Activated T-cell treated with anti-CD3 and anti-CD28 coated beads for 4 hours (primary cell): ENCODE measurements at regions not wholly inside any gene's neighbourhood (a gene's known extent, or its start where the extent isn't known, plus 50 kb on each side); places are given as distances from the start of the nearest gene placed in this dataset.

Experiments
- DNase-seq: peaks from one replicate; pipeline ENCODE4 v3.0.0-alpha.2; 2020

GRCh38 chr3:83076041-83076440 lies 1314.6 kb upstream of the GBE1 start:
- no peak for DNase-seq

GRCh38 chr3:83074485-83074884 lies 1313.0 kb upstream of the GBE1 start:
- no peak for DNase-seq

GRCh38 chr3:83065851-83066460 lies 1304.5 kb upstream of the GBE1 start:
- no peak for DNase-seq

GRCh38 chr3:83063446-83063845 lies 1302.0 kb upstream of the GBE1 start:
- DNase-seq, result no peak

- no peak for DNase-seq
Measured at GRCh38 chr3:83048556-83048955, 1287.1 kb upstream of the GBE1 start.

GRCh38 chr3:83039422-83039821 lies 1278.0 kb upstream of the GBE1 start:
- no peak for DNase-seq

- no peak for DNase-seq
Measured at GRCh38 chr3:83035704-83036010, 1274.2 kb upstream of the GBE1 start.

- no peak for DNase-seq
Measured at GRCh38 chr3:83034806-83035703, 1273.6 kb upstream of the GBE1 start.

- no peak for DNase-seq
Measured at GRCh38 chr3:83033133-83033532, 1271.7 kb upstream of the GBE1 start.

- DNase-seq, result no peak
Measured at GRCh38 chr3:83023086-83023485, 1261.6 kb upstream of the GBE1 start.

- DNase-seq, result no peak
Measured at GRCh38 chr3:83011481-83011880, 1250.0 kb upstream of the GBE1 start.

- no peak for DNase-seq
Measured at GRCh38 chr3:83003917-83004316, 1242.5 kb upstream of the GBE1 start.

- no peak for DNase-seq
Measured at GRCh38 chr3:83002869-83003445, 1241.5 kb upstream of the GBE1 start.

- no peak for DNase-seq
Measured at GRCh38 chr3:82999777-83000176, 1238.3 kb upstream of the GBE1 start.

- DNase-seq, result no peak
Measured at GRCh38 chr3:82978368-82978767, 1216.9 kb upstream of the GBE1 start.

GRCh38 chr3:82977871-82978270 lies 1216.4 kb upstream of the GBE1 start:
- DNase-seq, result no peak

- no peak for DNase-seq
Measured at GRCh38 chr3:82973791-82974190, 1212.3 kb upstream of the GBE1 start.

- no peak for DNase-seq
Measured at GRCh38 chr3:82960379-82960778, 1198.9 kb upstream of the GBE1 start.

GRCh38 chr3:82957696-82958095 lies 1196.3 kb upstream of the GBE1 start:
- DNase-seq, result no peak

- no peak for DNase-seq
Measured at GRCh38 chr3:82957079-82957478, 1195.6 kb upstream of the GBE1 start.

- no peak for DNase-seq
Measured at GRCh38 chr3:82954486-82954885, 1193.0 kb upstream of the GBE1 start.

- DNase-seq, result no peak
Measured at GRCh38 chr3:82942041-82942440, 1180.6 kb upstream of the GBE1 start.

- DNase-seq, result no peak
Measured at GRCh38 chr3:82940124-82940523, 1178.7 kb upstream of the GBE1 start.

GRCh38 chr3:82939491-82940097 lies 1178.1 kb upstream of the GBE1 start:
- DNase-seq, result no peak
